ENCODE measurements at regions not wholly inside any gene's neighbourhood (a gene's known extent, or its start where the extent isn't known, plus 50 kb on each side); places are given as distances from the start of the nearest gene placed in this dataset.

GRCh38 chr10:45061982-45062381 lies 61.3 kb downstream of the ZNF22 start:
- no peaks in the 10 kb centered on the region for H3K9me3 ChIP-seq (ENCODE audit: insufficient read depth, low read length, severe bottlenecking)
- TF ChIP-seq EZH2 (IDR thresholded peaks at IDR 0.05; ENCODE audit: borderline replicate concordance, low read depth, low read length, severe bottlenecking): no peak
- no peak for TF ChIP-seq CTCF (IDR thresholded peaks at IDR 0.05; ENCODE audit: borderline replicate concordance, extremely low read depth, low read length, poor library complexity, severe bottlenecking)
- peaks cover 5% of the 10 kb centered on the region for H3K27me3 ChIP-seq (ENCODE audit: insufficient read depth, low read length, poor library complexity)
- H3K9ac ChIP-seq (ENCODE audit: low read depth, low read length): no peak overlapping the region
- H4K20me1 ChIP-seq (ENCODE audit: insufficient read depth, low read length): no peaks in the 10 kb centered on the region
- no peaks in the 10 kb centered on the region for H3K79me2 ChIP-seq (ENCODE audit: insufficient read depth, low read length)
- H3K4me2 ChIP-seq (ENCODE audit: insufficient read depth, low read length): no peak overlapping the region
- no peak overlapping the region for H3K4me3 ChIP-seq (ENCODE audit: low read depth in 1 of 2, low read length in 2 of 2)
- H3K4me1 ChIP-seq (ENCODE audit: insufficient read depth, low read length): no peaks in the 10 kb centered on the region
- no peak overlapping the region for H2AFZ ChIP-seq (ENCODE audit: low read depth, low read length)
- H3K27ac ChIP-seq (ENCODE audit: low read length): no peak overlapping the region
- DNase-seq (no peak), ATAC-seq (ENCODE audit: insufficient read depth, low read depth) (no peak)
- H3K36me3 ChIP-seq (ENCODE audit: insufficient read depth, low read length): no peaks in the 10 kb centered on the region

- no peaks in the 10 kb centered on the region for H3K4me1 ChIP-seq (ENCODE audit: insufficient read depth, low read length)
- H3K79me2 ChIP-seq (ENCODE audit: insufficient read depth, low read length): no peaks in the 10 kb centered on the region
These were observed 63.0 kb downstream of the ZNF22 start for GRCh38 chr10:45063591-45064231.

GRCh38 chr10:45064998-45065397 lies 64.3 kb downstream of the ZNF22 start:
- Histone ChIP-seq H3K27ac (ENCODE audit: low read length) (no peak overlapping the region), H3K9me3 (ENCODE audit: insufficient read depth, low read length, severe bottlenecking) (no peaks in the 10 kb centered on the region), H3K79me2 (ENCODE audit: insufficient read depth, low read length) (no peaks in the 10 kb centered on the region), H3K27me3 (ENCODE audit: insufficient read depth, low read length, poor library complexity) (peaks cover 5% of the 10 kb centered on the region), H3K4me1 (ENCODE audit: insufficient read depth, low read length) (no peaks in the 10 kb centered on the region), H4K20me1 (ENCODE audit: insufficient read depth, low read length) (no peaks in the 10 kb centered on the region), H3K4me3 (ENCODE audit: low read depth in 1 of 2, low read length in 2 of 2) (no peak overlapping the region), H3K9ac (ENCODE audit: low read depth, low read length) (no peak overlapping the region), H2AFZ (ENCODE audit: low read depth, low read length) (no peak overlapping the region), H3K4me2 (ENCODE audit: insufficient read depth, low read length) (no peak overlapping the region), H3K36me3 (ENCODE audit: insufficient read depth, low read length) (no peaks in the 10 kb centered on the region)
- DNase-seq (no peak), ATAC-seq (ENCODE audit: insufficient read depth, low read depth) (no peak)
- TF ChIP-seq EZH2 (IDR thresholded peaks at IDR 0.05; ENCODE audit: borderline replicate concordance, low read depth, low read length, severe bottlenecking): no peak
- no peak for TF ChIP-seq CTCF (IDR thresholded peaks at IDR 0.05; ENCODE audit: borderline replicate concordance, extremely low read depth, low read length, poor library complexity, severe bottlenecking)

More at GRCh38 chr10:45063591-45064231, 63.0 kb downstream of the ZNF22 start:
- Histone ChIP-seq H3K4me3 (ENCODE audit: low read depth in 1 of 2, low read length in 2 of 2) (no peak overlapping the region), H2AFZ (ENCODE audit: low read depth, low read length) (no peak overlapping the region), H3K27me3 (ENCODE audit: insufficient read depth, low read length, poor library complexity) (peaks cover 5% of the 10 kb centered on the region), H3K9ac (ENCODE audit: low read depth, low read length) (no peak overlapping the region), H4K20me1 (ENCODE audit: insufficient read depth, low read length) (no peaks in the 10 kb centered on the region), H3K9me3 (ENCODE audit: insufficient read depth, low read length, severe bottlenecking) (no peaks in the 10 kb centered on the region), H3K36me3 (ENCODE audit: insufficient read depth, low read length) (no peaks in the 10 kb centered on the region), H3K27ac (ENCODE audit: low read length) (no peak overlapping the region), H3K4me2 (ENCODE audit: insufficient read depth, low read length) (no peak overlapping the region)
- no peak for DNase-seq
- ATAC-seq (ENCODE audit: insufficient read depth, low read depth): no peak
- TF ChIP-seq CTCF (IDR thresholded peaks at IDR 0.05; ENCODE audit: borderline replicate concordance, extremely low read depth, low read length, poor library complexity, severe bottlenecking) (no peak), EZH2 (IDR thresholded peaks at IDR 0.05; ENCODE audit: borderline replicate concordance, low read depth, low read length, severe bottlenecking) (no peak)
